ENCODE measurements at regions not wholly inside any gene's neighbourhood (a gene's known extent, or its start where the extent isn't known, plus 50 kb on each side); places are given as distances from the start of the nearest gene placed in this dataset.

- no peak for ATAC-seq
- DNase-seq: no peak
- intact Hi-C loops (cut with DNase I, micrococcal nuclease): no loop called here
These were observed 134.7 kb downstream of the DRD1 start for GRCh38 chr5:175309218-175309810.

- DNase-seq (no peak), ATAC-seq (no peak)
- intact Hi-C loops (cut with DNase I, micrococcal nuclease): no loop called here
These were observed 135.3 kb downstream of the DRD1 start for GRCh38 chr5:175308701-175309100.

- intact Hi-C loops (cut with DNase I, micrococcal nuclease): no loop called here
- ATAC-seq: peak; percentile 87
- DNase-seq: no peak
These were observed 137.6 kb downstream of the DRD1 start for GRCh38 chr5:175306381-175306780.

GRCh38 chr5:175305251-175305650 lies 138.7 kb downstream of the DRD1 start:
- intact Hi-C loops (cut with DNase I, micrococcal nuclease): no loop called here
- no peak for ATAC-seq
- DNase-seq: no peak

GRCh38 chr5:175290379-175290778 lies 153.6 kb downstream of the DRD1 start:
- ATAC-seq (no peak), DNase-seq (no peak)
- intact Hi-C loops (cut with DNase I, micrococcal nuclease): no loop called here

GRCh38 chr5:175288048-175288621 lies 155.8 kb downstream of the DRD1 start:
- intact Hi-C loops (cut with DNase I, micrococcal nuclease): no loop called here
- ATAC-seq (no peak), DNase-seq (peak in 1 of 2 donors; percentile 5)

- intact Hi-C loops (cut with DNase I, micrococcal nuclease): no loop called here
- no peak for DNase-seq
- no peak for ATAC-seq
These were observed 157.0 kb downstream of the DRD1 start for GRCh38 chr5:175286981-175287380.

GRCh38 chr5:175285261-175285660 lies 158.7 kb downstream of the DRD1 start:
- ATAC-seq (no peak), DNase-seq (no peak)
- intact Hi-C loops (cut with DNase I, micrococcal nuclease): no loop called here

GRCh38 chr5:175284806-175285205 lies 159.2 kb downstream of the DRD1 start:
- no peak for DNase-seq
- no peak for ATAC-seq

GRCh38 chr5:175282611-175283225 lies 161.3 kb downstream of the DRD1 start:
- ATAC-seq (peak; percentile 81), DNase-seq (no peak)
- intact Hi-C loops (cut with DNase I, micrococcal nuclease): no loop called here

More at GRCh38 chr5:175284806-175285205, 159.2 kb downstream of the DRD1 start:
- intact Hi-C loops (cut with DNase I, micrococcal nuclease): no loop called here

- intact Hi-C loops (cut with DNase I, micrococcal nuclease): no loop called here
These were observed 162.3 kb downstream of the DRD1 start for GRCh38 chr5:175281714-175282113.

GRCh38 chr5:175281257-175281656 lies 162.7 kb downstream of the DRD1 start:
- DNase-seq (no peak), ATAC-seq (no peak)
- intact Hi-C loops (cut with DNase I, micrococcal nuclease): no loop called here

More at GRCh38 chr5:175281714-175282113, 162.3 kb downstream of the DRD1 start:
- ATAC-seq (no peak), DNase-seq (no peak)

GRCh38 chr5:175279506-175279905 lies 164.5 kb downstream of the DRD1 start:
- no peak for DNase-seq
- intact Hi-C loops (cut with DNase I, micrococcal nuclease): no loop called here
- no peak for ATAC-seq

- intact Hi-C loops (cut with DNase I, micrococcal nuclease): no loop called here
- ATAC-seq (no peak), DNase-seq (no peak)
These were observed 168.2 kb downstream of the DRD1 start for GRCh38 chr5:175275748-175276147.

- ATAC-seq: no peak
- intact Hi-C loops (cut with DNase I, micrococcal nuclease): no loop called here
- DNase-seq: no peak
These were observed 168.9 kb downstream of the DRD1 start for GRCh38 chr5:175275097-175275496.

GRCh38 chr5:175274171-175274570 lies 169.8 kb downstream of the DRD1 start:
- DNase-seq (no peak), ATAC-seq (no peak)
- intact Hi-C loops (cut with DNase I, micrococcal nuclease): no loop called here

- intact Hi-C loops (cut with DNase I, micrococcal nuclease): no loop called here
- ATAC-seq (no peak), DNase-seq (no peak)
These were observed 179.6 kb downstream of the DRD1 start for GRCh38 chr5:175264406-175264805.

- intact Hi-C loops (cut with DNase I, micrococcal nuclease): no loop called here
- ATAC-seq: no peak
- DNase-seq: no peak
These were observed 180.2 kb downstream of the DRD1 start for GRCh38 chr5:175263776-175264175.

- ATAC-seq: no peak
- intact Hi-C loops (cut with DNase I, micrococcal nuclease): no loop called here
- no peak for DNase-seq
These were observed 182.5 kb downstream of the DRD1 start for GRCh38 chr5:175261526-175261925.

GRCh38 chr5:175261037-175261436 lies 182.9 kb downstream of the DRD1 start:
- no peak for ATAC-seq
- no peak for DNase-seq
- intact Hi-C loops (cut with DNase I, micrococcal nuclease): no loop called here

- ATAC-seq (no peak), DNase-seq (no peak)
- intact Hi-C loops (cut with DNase I, micrococcal nuclease): no loop called here
These were observed 186.2 kb downstream of the DRD1 start for GRCh38 chr5:175257847-175258194.

All from left colon (tissue), 2 donors.